Immature natural killer cell (primary cell): ENCODE measurements at regions not wholly inside any gene's neighbourhood (a gene's known extent, or its start where the extent isn't known, plus 50 kb on each side); places are given as distances from the start of the nearest gene placed in this dataset.

ENCODE experiments used
- DNase-seq, 3 donors: peaks; one replicate each; pipeline ENCODE4 v3.0.0; 2022; ENCODE audit warnings: mixed read lengths in 1 of 3
- H3K27ac Mint-ChIP-seq, 6 donors: one replicate each; pipeline ENCODE4 v1.8.0; 2020; ENCODE audit warnings: mixed read lengths in 6 of 6, mild to moderate bottlenecking in 5 of 6, inconsistent platforms in 4 of 6, moderate library complexity in 3 of 6
- H3K27me3 Mint-ChIP-seq, 3 donors: one replicate each; pipeline ENCODE4 v1.8.0; 2020 to 2021; ENCODE audit warnings: low read depth in 3 of 3, mild to moderate bottlenecking in 3 of 3, mixed read lengths in 3 of 3, moderate library complexity in 3 of 3, inconsistent platforms in 1 of 3
- H3K36me3 Mint-ChIP-seq, 3 donors: one replicate each; pipeline ENCODE4 v1.8.0; 2020; ENCODE audit warnings: mixed read lengths in 3 of 3, inconsistent platforms in 2 of 3, mild to moderate bottlenecking in 2 of 3
- H3K4me1 Mint-ChIP-seq, 2 donors: one replicate each; pipeline ENCODE4 v1.8.0; 2020; ENCODE audit warnings: inconsistent platforms in 2 of 2, mild to moderate bottlenecking in 2 of 2, mixed read lengths in 2 of 2, moderate library complexity in 1 of 2
- H3K4me3 Mint-ChIP-seq, 5 donors: one replicate each; pipeline ENCODE4 v1.8.0; 2020; ENCODE audit warnings: mild to moderate bottlenecking in 5 of 5, mixed read lengths in 5 of 5, inconsistent platforms in 3 of 5, moderate library complexity in 3 of 5
- H3K9me3 Mint-ChIP-seq, 6 donors: one replicate each; pipeline ENCODE4 v1.8.0; 2020; ENCODE audit warnings: mild to moderate bottlenecking in 6 of 6, mixed read lengths in 6 of 6, inconsistent platforms in 4 of 6, moderate library complexity in 3 of 6

- DNase-seq, result no peak
- peaks cover 0 to 4% (median 0%) of the 10 kb centered on the region in 6 donors for H3K9me3 Mint-ChIP-seq
- no peak overlapping the region for H3K4me3 Mint-ChIP-seq
- peaks cover 0 to 3% (median 0%) of the 10 kb centered on the region in 3 donors for H3K36me3 Mint-ChIP-seq
- no peaks in the 10 kb centered on the region for H3K4me1 Mint-ChIP-seq
- peaks cover 0 to 8% (median 0%) of the 10 kb centered on the region in 3 donors for H3K27me3 Mint-ChIP-seq
- no peak overlapping the region for H3K27ac Mint-ChIP-seq
Measured at GRCh38 chr2:104766683-104767082, 87.2 kb upstream of the POU3F3 start.

DNA sequence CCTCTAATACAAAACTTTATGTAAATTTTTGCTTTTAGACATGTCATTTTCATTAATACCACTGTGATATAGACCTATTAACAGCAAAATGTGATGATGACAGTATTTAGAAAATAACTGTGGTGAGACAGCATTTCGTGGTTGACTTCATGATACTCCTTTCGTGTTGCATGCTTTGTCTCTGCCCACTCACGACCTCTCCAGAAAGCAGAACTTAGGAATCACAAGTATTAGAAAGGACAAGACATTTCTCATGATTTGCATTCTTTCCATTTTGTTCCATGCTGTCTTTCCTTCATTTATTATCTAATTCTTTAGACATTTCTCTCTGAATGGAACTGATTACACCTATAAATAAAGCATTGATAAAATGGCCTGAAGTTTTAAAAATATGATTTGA is 85.2 kb upstream of the POU3F3 start:
- no peak overlapping the region for H3K27ac Mint-ChIP-seq
- H3K27me3 Mint-ChIP-seq, result peaks cover 0 to 8% (median 0%) of the 10 kb centered on the region in 3 donors
- peaks cover 0 to 4% (median 0%) of the 10 kb centered on the region in 3 donors for H3K36me3 Mint-ChIP-seq
- no peaks in the 10 kb centered on the region for H3K4me1 Mint-ChIP-seq
- DNase-seq, result no peak
- H3K4me3 Mint-ChIP-seq, result no peak overlapping the region
- peaks cover 0 to 8% (median 0%) of the 10 kb centered on the region in 6 donors for H3K9me3 Mint-ChIP-seq

DNA sequence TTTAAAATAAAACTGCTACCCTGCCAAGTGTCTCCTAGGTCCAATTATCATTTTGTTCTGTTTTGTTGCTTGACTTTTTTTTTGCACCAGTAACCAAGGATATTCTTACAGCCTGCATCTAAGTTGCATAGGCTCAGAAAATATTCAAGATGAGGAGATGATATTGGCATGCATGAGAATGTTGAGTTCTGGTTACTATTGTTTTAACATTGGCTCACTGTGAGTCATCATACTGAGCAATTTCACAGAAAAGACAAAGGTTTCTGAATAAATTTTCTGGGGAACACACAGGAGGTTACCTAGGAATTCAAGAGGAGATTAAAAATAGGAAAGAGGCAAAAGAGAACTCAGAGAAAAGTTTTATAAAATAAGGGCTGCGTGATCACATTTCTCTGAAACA is 84.8 kb upstream of the POU3F3 start:
- Mint-ChIP-seq H3K9me3 (peaks cover 0 to 8% (median 0%) of the 10 kb centered on the region in 6 donors), H3K27ac (no peak overlapping the region), H3K4me3 (no peak overlapping the region), H3K36me3 (peaks cover 0 to 4% (median 0%) of the 10 kb centered on the region in 3 donors), H3K4me1 (no peaks in the 10 kb centered on the region), H3K27me3 (peaks cover 0 to 8% (median 0%) of the 10 kb centered on the region in 3 donors)
- no peak for DNase-seq

DNA sequence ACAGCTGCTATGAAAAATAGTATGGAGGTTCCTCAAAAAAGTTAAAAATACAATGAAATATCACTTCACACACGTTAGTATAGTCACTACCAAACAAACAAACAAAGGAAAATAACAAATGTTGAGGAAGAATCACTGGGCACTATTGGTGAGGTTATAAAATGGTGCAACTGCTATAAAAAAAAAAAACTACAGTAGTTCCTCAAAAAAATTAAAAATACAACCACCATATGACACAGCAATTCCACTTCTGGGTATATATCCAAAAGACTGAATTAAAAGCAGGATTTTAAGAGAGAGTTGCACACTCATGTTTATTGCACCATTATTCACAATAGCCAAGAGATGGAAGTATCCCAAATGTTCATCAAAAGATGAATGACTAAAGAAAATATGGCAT is 80.9 kb upstream of the POU3F3 start:
- Mint-ChIP-seq H3K36me3 (peaks cover 0 to 4% (median 0%) of the 10 kb centered on the region in 3 donors), H3K4me1 (no peaks in the 10 kb centered on the region), H3K9me3 (peaks cover 0 to 5% (median 0%) of the 10 kb centered on the region in 6 donors), H3K27ac (no peak overlapping the region), H3K27me3 (peaks cover 0 to 5% (median 3%) of the 10 kb centered on the region in 3 donors), H3K4me3 (no peak overlapping the region)
- no peak for DNase-seq

DNA sequence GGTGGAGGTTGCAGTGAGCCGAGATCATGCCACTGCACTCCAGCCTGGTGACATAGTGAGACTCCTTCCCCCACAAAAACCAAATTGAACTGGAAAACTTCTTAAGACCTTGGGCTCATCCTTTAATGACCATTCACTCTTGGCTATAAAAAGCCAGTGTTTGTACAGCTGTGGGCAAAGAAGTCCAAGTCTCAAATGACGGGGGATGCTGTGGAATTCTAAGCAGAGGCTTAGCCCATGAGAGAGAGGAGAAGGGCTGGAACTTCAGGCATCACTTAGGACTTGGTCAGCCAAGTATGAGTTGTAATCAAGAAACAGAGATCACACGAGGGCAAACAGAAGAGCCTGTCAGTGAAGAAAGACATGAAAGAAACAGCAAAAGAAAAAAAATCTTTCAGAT is 79.3 kb upstream of the POU3F3 start:
- H3K4me3 Mint-ChIP-seq, result no peak overlapping the region
- DNase-seq, result no peak
- H3K4me1 Mint-ChIP-seq, result no peaks in the 10 kb centered on the region
- peaks cover 0 to 5% (median 3%) of the 10 kb centered on the region in 3 donors for H3K27me3 Mint-ChIP-seq
- H3K36me3 Mint-ChIP-seq, result peaks cover 0 to 4% (median 0%) of the 10 kb centered on the region in 3 donors
- peaks cover 0 to 5% (median 0%) of the 10 kb centered on the region in 6 donors for H3K9me3 Mint-ChIP-seq
- H3K27ac Mint-ChIP-seq, result no peak overlapping the region

DNA sequence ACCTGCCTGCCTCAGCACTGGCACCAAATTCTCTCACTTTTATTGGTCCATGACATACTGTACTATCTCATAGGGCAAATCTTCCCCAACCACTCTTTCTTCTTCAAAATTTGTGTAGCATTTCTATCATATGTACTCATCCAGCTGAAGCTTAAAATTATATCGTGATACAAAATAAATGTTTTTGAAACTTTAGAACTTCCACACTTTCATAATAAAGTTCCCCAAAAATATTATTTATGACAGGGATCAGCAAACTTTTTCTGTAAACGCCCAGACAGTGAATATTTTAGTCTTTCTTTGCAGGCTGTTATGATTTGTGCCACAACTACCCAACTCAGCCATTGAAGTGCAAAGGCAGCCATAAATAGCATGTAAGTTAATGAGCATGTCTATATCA is 76.2 kb upstream of the POU3F3 start:
- DNase-seq, result no peak
- peaks cover 0 to 3% (median 3%) of the 10 kb centered on the region in 3 donors for H3K27me3 Mint-ChIP-seq
- no peak overlapping the region for H3K27ac Mint-ChIP-seq
- H3K9me3 Mint-ChIP-seq, result peaks cover 0 to 4% (median 0%) of the 10 kb centered on the region in 6 donors
- H3K4me3 Mint-ChIP-seq, result no peak overlapping the region
- no peaks in the 10 kb centered on the region for H3K36me3 Mint-ChIP-seq
- peaks cover 0 to 6% of the 10 kb centered on the region in 2 donors for H3K4me1 Mint-ChIP-seq

DNA sequence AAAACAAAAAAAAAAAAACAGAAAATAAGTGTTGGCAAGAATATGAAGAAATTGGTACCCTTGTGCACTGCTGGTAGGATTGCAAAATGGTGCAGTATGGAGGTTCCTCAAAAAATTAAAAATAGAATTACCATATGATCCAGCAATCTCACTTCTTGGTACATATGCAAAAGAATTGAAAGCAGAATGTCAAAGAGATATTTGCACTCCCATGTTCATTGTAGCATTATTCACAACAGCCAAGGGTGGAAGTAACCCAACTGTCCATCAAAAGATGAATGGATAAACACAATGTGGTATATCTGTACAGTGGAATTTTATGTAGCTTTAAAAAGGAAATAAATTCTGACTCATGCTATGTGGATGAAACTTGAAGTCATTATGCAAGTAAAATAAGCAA is 72.8 kb upstream of the POU3F3 start:
- Mint-ChIP-seq H3K9me3 (peaks cover 0 to 3% (median 0%) of the 10 kb centered on the region in 6 donors), H3K4me1 (peaks cover 0 to 6% of the 10 kb centered on the region in 2 donors), H3K27ac (no peak overlapping the region), H3K27me3 (peaks cover 0 to 7% (median 3%) of the 10 kb centered on the region in 3 donors), H3K36me3 (no peaks in the 10 kb centered on the region), H3K4me3 (no peak overlapping the region)
- no peak for DNase-seq

DNA sequence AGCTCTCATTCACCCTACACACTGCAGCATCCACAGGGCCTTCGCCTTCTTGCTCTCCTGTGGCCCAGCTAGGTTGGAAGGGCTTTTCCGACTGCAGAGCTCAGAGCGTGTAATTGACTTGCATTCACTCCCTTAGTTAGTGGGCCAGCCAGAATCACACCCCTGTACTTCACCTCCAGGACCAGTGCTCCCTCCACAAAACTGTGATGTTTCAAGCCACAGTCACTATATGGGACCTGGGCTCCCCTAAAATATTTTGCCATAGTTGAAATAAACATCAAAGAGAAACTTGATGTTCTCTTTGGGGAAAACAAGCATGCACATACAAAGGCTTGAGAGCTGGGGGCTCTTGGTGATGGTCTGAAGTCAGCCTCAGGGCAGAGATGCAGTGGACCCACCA is 69.7 kb upstream of the POU3F3 start:
- Mint-ChIP-seq H3K4me1 (peaks cover 0 to 6% of the 10 kb centered on the region in 2 donors), H3K27me3 (peaks cover 0 to 8% (median 2%) of the 10 kb centered on the region in 3 donors), H3K36me3 (no peaks in the 10 kb centered on the region), H3K9me3 (peaks cover 0 to 4% (median 0%) of the 10 kb centered on the region in 6 donors), H3K4me3 (no peak overlapping the region), H3K27ac (no peak overlapping the region)
- no peak for DNase-seq

GRCh38 chr2:104786204-104786603 is 67.7 kb upstream of the POU3F3 start:
- H3K4me3 Mint-ChIP-seq, result no peak overlapping the region
- no peak overlapping the region for H3K27ac Mint-ChIP-seq
- DNase-seq, result no peak
- no peaks in the 10 kb centered on the region for H3K4me1 Mint-ChIP-seq
- peaks cover 0 to 4% (median 0%) of the 10 kb centered on the region in 6 donors for H3K9me3 Mint-ChIP-seq
- H3K27me3 Mint-ChIP-seq, result peaks cover 0 to 5% (median 2%) of the 10 kb centered on the region in 3 donors
- H3K36me3 Mint-ChIP-seq, result no peaks in the 10 kb centered on the region

DNA sequence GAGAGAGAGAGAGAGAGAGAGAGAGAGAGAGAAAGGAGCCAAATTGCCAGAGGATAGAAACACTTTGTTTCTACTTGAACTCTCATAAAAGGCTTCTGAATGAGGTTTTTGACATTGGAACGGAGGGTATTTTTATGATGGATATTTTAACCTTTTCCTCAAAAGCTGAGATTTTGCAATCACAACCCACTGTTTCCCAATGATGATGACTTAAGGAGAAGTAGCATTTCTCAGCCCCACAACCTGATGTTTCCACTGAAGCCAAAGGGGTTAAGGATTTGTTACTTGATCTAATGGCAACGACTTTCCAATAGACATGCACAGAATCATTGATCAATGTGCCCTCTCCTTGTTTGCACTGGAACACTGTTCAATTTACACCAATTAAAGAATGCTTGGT is 67.1 kb upstream of the POU3F3 start:
- Mint-ChIP-seq H3K27ac (no peak overlapping the region), H3K4me1 (no peaks in the 10 kb centered on the region), H3K4me3 (no peak overlapping the region), H3K36me3 (no peaks in the 10 kb centered on the region), H3K9me3 (peaks cover 0 to 4% (median 0%) of the 10 kb centered on the region in 6 donors), H3K27me3 (peaks cover 0 to 5% (median 2%) of the 10 kb centered on the region in 3 donors)
- DNase-seq, result no peak

- H3K4me3 Mint-ChIP-seq, result no peak overlapping the region
- peaks cover 0 to 4% (median 0%) of the 10 kb centered on the region in 6 donors for H3K9me3 Mint-ChIP-seq
- H3K27ac Mint-ChIP-seq, result no peak overlapping the region
- no peaks in the 10 kb centered on the region for H3K36me3 Mint-ChIP-seq
- DNase-seq, result no peak
- H3K27me3 Mint-ChIP-seq, result peaks cover 0 to 5% (median 2%) of the 10 kb centered on the region in 3 donors
- no peaks in the 10 kb centered on the region for H3K4me1 Mint-ChIP-seq
Measured at GRCh38 chr2:104787298-104788065, 66.4 kb upstream of the POU3F3 start.

- H3K9me3 Mint-ChIP-seq, result peaks cover 0 to 2% (median 0%) of the 10 kb centered on the region in 6 donors
- H3K36me3 Mint-ChIP-seq, result no peaks in the 10 kb centered on the region
- no peak overlapping the region for H3K4me3 Mint-ChIP-seq
- no peaks in the 10 kb centered on the region for H3K4me1 Mint-ChIP-seq
- no peak for DNase-seq
- peaks cover 0 to 5% (median 2%) of the 10 kb centered on the region in 3 donors for H3K27me3 Mint-ChIP-seq
- H3K27ac Mint-ChIP-seq, result no peak overlapping the region
Measured at GRCh38 chr2:104788742-104789455, 65.0 kb upstream of the POU3F3 start.

DNA sequence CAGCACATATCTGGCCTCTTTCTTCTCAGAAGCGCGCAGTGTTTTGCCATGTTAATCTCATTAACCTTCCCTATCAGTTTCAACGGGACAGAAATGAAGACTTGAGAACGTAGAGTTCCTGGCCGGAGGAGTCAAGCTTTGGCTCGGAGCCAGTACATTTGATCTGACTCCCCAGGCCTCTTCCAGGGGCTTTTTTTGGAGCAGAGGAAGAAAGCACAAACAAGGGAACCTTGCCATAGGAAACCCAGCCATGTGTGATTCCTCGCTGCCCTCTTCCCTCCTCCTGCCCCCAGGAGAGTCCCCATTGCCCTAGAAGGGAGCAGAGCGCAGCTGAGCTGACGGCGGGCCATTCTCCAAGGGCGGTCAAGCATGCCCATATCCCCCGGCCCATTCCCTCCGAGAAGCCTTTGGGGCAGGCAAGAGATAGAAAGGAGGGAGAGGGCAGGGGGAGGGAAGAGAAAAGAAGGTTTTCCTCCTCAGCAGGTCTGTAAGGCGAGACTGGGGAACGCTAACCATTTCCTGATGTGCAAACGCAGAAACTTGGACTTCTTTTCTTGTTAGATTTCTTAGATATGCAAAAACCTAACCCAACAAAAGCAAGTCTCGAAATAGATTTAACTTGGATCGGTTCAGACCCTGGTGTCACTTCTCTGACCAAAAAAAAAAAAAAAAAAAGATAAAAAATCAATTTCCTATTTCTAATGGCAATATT is 63.7 kb upstream of the POU3F3 start:
- DNase-seq, result no peak
- Mint-ChIP-seq H3K4me3 (no peak overlapping the region), H3K9me3 (peaks cover 0 to 2% (median 0%) of the 10 kb centered on the region in 6 donors), H3K4me1 (no peaks in the 10 kb centered on the region), H3K27me3 (peaks cover 0 to 5% (median 2%) of the 10 kb centered on the region in 3 donors), H3K36me3 (no peaks in the 10 kb centered on the region), H3K27ac (no peak overlapping the region)
